GM23338 (cell line): ENCODE measurements at regions not wholly inside any gene's neighbourhood (a gene's known extent, or its start where the extent isn't known, plus 50 kb on each side); places are given as distances from the start of the nearest gene placed in this dataset.

Source experiments
- ATAC-seq: fragments of 200-7000 bp; cut with Tn5 transposase; 3 replicates; pipeline ENCODE4 v1.9.1; 2020
- DNase-seq: peaks from one replicate; pipeline ENCODE4 v3.0.0-alpha.2; 2015; ENCODE audit warnings: low spot score
- H2AFZ ChIP-seq: fragments of 200-600 bp; sonication (generic); 2 replicates; pipeline ENCODE4 v1.8.0; 2016; ENCODE audit warnings: antibody characterized with exemption, mild to moderate bottlenecking, moderate library complexity
- H3F3A ChIP-seq: fragments of 200-600 bp; sonication (generic); replicated peaks from 2 replicates; pipeline ENCODE4 v1.8.0; 2017; ENCODE audit warnings: antibody characterized with exemption, mixed run types, low read depth
- H3K27ac ChIP-seq: fragments of 200-600 bp; sonication (generic); 2 replicates; pipeline ENCODE4 v1.6.1; 2016; ENCODE audit warnings: low read depth
- H3K27me3 ChIP-seq: fragments of 200-600 bp; sonication (generic); 2 replicates; pipeline ENCODE4 v1.8.0; 2016; ENCODE audit warnings: mild to moderate bottlenecking, mixed run types, moderate library complexity; ENCODE audit not compliant: insufficient read depth
- H3K36me3 ChIP-seq: fragments of 200-600 bp; sonication (generic); 2 replicates; pipeline ENCODE4 v1.8.0; 2016; ENCODE audit warnings: mild to moderate bottlenecking; ENCODE audit not compliant: insufficient read depth
- H3K4me1 ChIP-seq: fragments of 200-600 bp; sonication (generic); 2 replicates; pipeline ENCODE4 v1.8.0; 2016; ENCODE audit warnings: mild to moderate bottlenecking, moderate library complexity; ENCODE audit not compliant: insufficient read depth
- H3K4me2 ChIP-seq: fragments of 200-600 bp; sonication (generic); 2 replicates; pipeline ENCODE4 v1.7.1; 2017; ENCODE audit warnings: mixed run types
- H3K4me3 ChIP-seq: fragments of 200-600 bp; sonication (generic); 2 replicates; pipeline ENCODE4 v1.6.1; 2016; ENCODE audit warnings: mixed run types
- H3K79me2 ChIP-seq: fragments of 200-600 bp; sonication (generic); replicated peaks from 2 replicates; pipeline ENCODE4 v1.8.0; 2017; ENCODE audit warnings: mild to moderate bottlenecking; ENCODE audit not compliant: insufficient read depth
- H3K9me2 ChIP-seq: fragments of 200-600 bp; sonication (generic); 2 replicates; pipeline ENCODE4 v1.8.0; 2017; ENCODE audit not compliant: insufficient read depth
- H4K20me1 ChIP-seq: fragments of 200-600 bp; sonication (generic); replicated peaks from 2 replicates; pipeline ENCODE4 v1.8.0; 2017; ENCODE audit warnings: mild to moderate bottlenecking; ENCODE audit not compliant: insufficient read depth
- H3K27ac Mint-ChIP-seq: 2 replicates; pipeline ENCODE4 v1.8.0; 2020; ENCODE audit warnings: inconsistent platforms, mild to moderate bottlenecking, moderate library complexity, mixed read lengths
- H3K27me3 Mint-ChIP-seq: 3 replicates; pipeline ENCODE4 v1.8.0; 2022; ENCODE audit warnings: low read depth, mild to moderate bottlenecking, moderate library complexity, mixed read lengths, inconsistent platforms; ENCODE audit not compliant: insufficient read depth, poor library complexity
- H3K36me3 Mint-ChIP-seq: 3 replicates; pipeline ENCODE4 v1.8.0; 2021; ENCODE audit warnings: low read depth, mild to moderate bottlenecking, inconsistent platforms, moderate library complexity, mixed read lengths
- H3K4me1 Mint-ChIP-seq: 3 replicates; pipeline ENCODE4 v1.8.0; 2020; ENCODE audit warnings: mild to moderate bottlenecking, inconsistent platforms, mixed read lengths
- H3K4me3 Mint-ChIP-seq: 3 replicates; pipeline ENCODE4 v1.8.0; 2021; ENCODE audit warnings: moderate library complexity, mild to moderate bottlenecking, inconsistent platforms, mixed read lengths
- H3K9me3 Mint-ChIP-seq: 3 replicates; pipeline ENCODE4 v1.8.0; 2020; ENCODE audit warnings: moderate library complexity, mild to moderate bottlenecking, inconsistent platforms, mixed read lengths
- CREB1 ChIP-seq: fragments of 250-450 bp; sonication (Bioruptor Pico); IDR thresholded peaks from 2 replicates; pipeline ENCODE4 v1.5.0; 2020; ENCODE audit warnings: low read depth, mild to moderate bottlenecking, moderate library complexity
- CTCF ChIP-seq, 2 experiments: fragments of 200-600 bp in 1 of 2; sonication (generic) in 1 of 2; conservative IDR thresholded peaks; 2 replicates each; pipeline versions ENCODE4 v1.5.1 to v1.6.1; 2016 to 2017; ENCODE audit warnings: antibody characterized with exemption in 2 of 2, low read depth in 2 of 2, mild to moderate bottlenecking in 2 of 2, moderate library complexity in 1 of 2
- ETS1 ChIP-seq: IDR thresholded peaks from 2 replicates; pipeline ENCODE4 v1.6.1; 2016; ENCODE audit warnings: antibody characterized with exemption
- EZH2 ChIP-seq: fragments of 200-600 bp; sonication (generic); IDR thresholded peaks from one replicate; pipeline ENCODE4 v1.8.0; 2017; ENCODE audit warnings: antibody characterized with exemption, mild to moderate bottlenecking, low read depth; ENCODE audit not compliant: unreplicated experiment
- EZH2phosphoT487 ChIP-seq: fragments of 200-600 bp; sonication (generic); IDR thresholded peaks from one replicate; pipeline ENCODE4 v1.8.1; 2018; ENCODE audit warnings: antibody characterized with exemption; ENCODE audit not compliant: unreplicated experiment
- JUNB ChIP-seq: IDR thresholded peaks from one replicate; pipeline ENCODE4 v1.6.1; 2016; ENCODE audit warnings: antibody characterized with exemption; ENCODE audit not compliant: unreplicated experiment
- POLR2AphosphoS5 ChIP-seq: IDR thresholded peaks from 2 replicates; pipeline ENCODE4 v1.6.1; 2016; ENCODE audit warnings: antibody characterized with exemption, low read depth
- STAT1 ChIP-seq: IDR thresholded peaks from one replicate; pipeline ENCODE4 v1.6.1; 2016; ENCODE audit warnings: antibody characterized with exemption; ENCODE audit not compliant: unreplicated experiment
- ZNF114 ChIP-seq: fragments of 250-450 bp; sonication (Bioruptor Pico); IDR thresholded peaks from 2 replicates; pipeline ENCODE4 v1.5.0; 2020; ENCODE audit warnings: mild to moderate bottlenecking, moderate library complexity
- ZNF331 ChIP-seq: fragments of 250-450 bp; sonication (Bioruptor Pico); IDR thresholded peaks from 2 replicates; pipeline ENCODE4 v1.5.0; 2020; ENCODE audit warnings: low read depth, mild to moderate bottlenecking, moderate library complexity
- TF ChIP-seq, protein P1 (sequence below): IDR thresholded peaks from one replicate; pipeline ENCODE4 v1.6.1; 2018; ENCODE audit warnings: antibody characterized with exemption; ENCODE audit not compliant: unreplicated experiment

GRCh38 chr13:69601661-69602060 lies 506.0 kb upstream of the ATXN8OS start (continued):
- no peak for TF ChIP-seq ZNF114
- no peak for TF ChIP-seq CTCF (conservative IDR thresholded peaks at IDR 0.05; ENCODE audit: low read depth in 2 of 2)
- TF ChIP-seq STAT1 = no peak
- TF ChIP-seq, protein P1, sequence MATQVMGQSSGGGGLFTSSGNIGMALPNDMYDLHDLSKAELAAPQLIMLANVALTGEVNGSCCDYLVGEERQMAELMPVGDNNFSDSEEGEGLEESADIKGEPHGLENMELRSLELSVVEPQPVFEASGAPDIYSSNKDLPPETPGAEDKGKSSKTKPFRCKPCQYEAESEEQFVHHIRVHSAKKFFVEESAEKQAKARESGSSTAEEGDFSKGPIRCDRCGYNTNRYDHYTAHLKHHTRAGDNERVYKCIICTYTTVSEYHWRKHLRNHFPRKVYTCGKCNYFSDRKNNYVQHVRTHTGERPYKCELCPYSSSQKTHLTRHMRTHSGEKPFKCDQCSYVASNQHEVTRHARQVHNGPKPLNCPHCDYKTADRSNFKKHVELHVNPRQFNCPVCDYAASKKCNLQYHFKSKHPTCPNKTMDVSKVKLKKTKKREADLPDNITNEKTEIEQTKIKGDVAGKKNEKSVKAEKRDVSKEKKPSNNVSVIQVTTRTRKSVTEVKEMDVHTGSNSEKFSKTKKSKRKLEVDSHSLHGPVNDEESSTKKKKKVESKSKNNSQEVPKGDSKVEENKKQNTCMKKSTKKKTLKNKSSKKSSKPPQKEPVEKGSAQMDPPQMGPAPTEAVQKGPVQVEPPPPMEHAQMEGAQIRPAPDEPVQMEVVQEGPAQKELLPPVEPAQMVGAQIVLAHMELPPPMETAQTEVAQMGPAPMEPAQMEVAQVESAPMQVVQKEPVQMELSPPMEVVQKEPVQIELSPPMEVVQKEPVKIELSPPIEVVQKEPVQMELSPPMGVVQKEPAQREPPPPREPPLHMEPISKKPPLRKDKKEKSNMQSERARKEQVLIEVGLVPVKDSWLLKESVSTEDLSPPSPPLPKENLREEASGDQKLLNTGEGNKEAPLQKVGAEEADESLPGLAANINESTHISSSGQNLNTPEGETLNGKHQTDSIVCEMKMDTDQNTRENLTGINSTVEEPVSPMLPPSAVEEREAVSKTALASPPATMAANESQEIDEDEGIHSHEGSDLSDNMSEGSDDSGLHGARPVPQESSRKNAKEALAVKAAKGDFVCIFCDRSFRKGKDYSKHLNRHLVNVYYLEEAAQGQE = no peak
- no peak for TF ChIP-seq POLR2AphosphoS5
- no peak for TF ChIP-seq EZH2

DNA sequence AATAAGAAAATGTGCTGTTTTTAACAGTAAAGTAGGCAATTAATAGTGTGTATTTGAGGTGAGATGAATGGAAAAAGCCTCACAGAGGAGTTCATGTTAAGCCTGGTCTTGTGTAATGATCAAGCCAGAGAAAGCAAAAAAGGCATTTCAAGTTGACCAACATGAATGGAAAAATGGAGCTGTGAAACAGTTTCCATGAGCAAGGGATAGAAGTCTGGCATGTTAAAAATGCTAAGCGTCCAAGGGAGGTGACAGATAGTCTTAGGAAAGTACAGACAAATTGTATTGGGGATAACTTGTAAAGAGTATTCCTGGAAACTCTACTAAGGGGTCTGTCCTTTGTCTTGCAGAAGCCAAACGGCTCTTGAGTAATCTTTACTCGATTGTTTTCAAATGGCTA lies 506.8 kb upstream of the ATXN8OS start:
- ATAC-seq (no peak), DNase-seq (no peak)
- Histone ChIP-seq H3K79me2 (no peaks in the 10 kb centered on the region), H4K20me1 (no peaks in the 10 kb centered on the region), H2AFZ (no peak overlapping the region), H3K27ac (no peak overlapping the region), H3K27me3 (no peaks in the 10 kb centered on the region), H3K36me3 (no peaks in the 10 kb centered on the region), H3K9me2 (no peaks in the 10 kb centered on the region), H3K4me2 (no peak overlapping the region), H3F3A (no peaks in the 10 kb centered on the region), H3K4me1 (no peaks in the 10 kb centered on the region; the same call in 1 of the 2 replicates), H3K4me3 (no peak overlapping the region)
- Mint-ChIP-seq H3K27me3 (no peaks in the 10 kb centered on the region), H3K4me3 (no peak overlapping the region), H3K4me1 (no peaks in the 10 kb centered on the region; the same call in 2 of the 3 replicates), H3K9me3 (no peaks in the 10 kb centered on the region), H3K36me3 (no peaks in the 10 kb centered on the region), H3K27ac (no peak overlapping the region)
- no peak for TF ChIP-seq POLR2AphosphoS5

DNA sequence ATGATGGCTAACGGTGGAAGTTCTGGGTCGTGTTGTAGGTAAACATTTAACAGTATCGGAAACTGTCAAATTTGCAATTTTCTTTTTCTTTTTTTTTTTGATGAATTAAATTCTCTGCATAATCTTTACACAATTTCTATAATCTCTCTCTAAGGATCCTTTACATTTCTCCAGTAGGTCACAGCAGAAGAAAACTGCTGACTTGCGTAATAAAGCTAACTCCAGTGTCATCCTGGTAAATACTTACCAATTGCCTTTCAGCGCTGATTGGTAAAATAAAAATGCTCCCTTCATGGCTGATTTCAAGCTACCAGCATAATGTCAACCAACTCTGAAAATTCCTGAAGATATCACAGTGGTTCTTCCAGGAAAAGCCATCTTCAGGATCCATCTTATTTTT lies 510.5 kb upstream of the ATXN8OS start:
- no peaks in the 10 kb centered on the region for H3K79me2 ChIP-seq
- ATAC-seq = no peak
- TF ChIP-seq POLR2AphosphoS5 (no peak), EZH2 (no peak), ETS1 (no peak), CREB1 (CRISPR knock-in tag) (no peak), EZH2phosphoT487 (no peak), ZNF114 (no peak), STAT1 (no peak), JUNB (no peak), ZNF331 (CRISPR knock-in tag) (no peak)
- TF ChIP-seq, protein P1 = no peak
- no peaks in the 10 kb centered on the region for H3K36me3 ChIP-seq
- H2AFZ ChIP-seq = no peak overlapping the region
- Mint-ChIP-seq H3K4me3 (no peak overlapping the region), H3K36me3 (no peaks in the 10 kb centered on the region), H3K27ac (no peak overlapping the region), H3K9me3 (no peaks in the 10 kb centered on the region), H3K4me1 (no peaks in the 10 kb centered on the region), H3K27me3 (no peaks in the 10 kb centered on the region)
- no peaks in the 10 kb centered on the region for H3F3A ChIP-seq
- DNase-seq = no peak
- H3K27me3 ChIP-seq = no peaks in the 10 kb centered on the region
- H4K20me1 ChIP-seq = no peaks in the 10 kb centered on the region
- H3K9me2 ChIP-seq = no peaks in the 10 kb centered on the region
- no peak overlapping the region for H3K4me2 ChIP-seq
- no peak overlapping the region for H3K4me3 ChIP-seq
- no peaks in the 10 kb centered on the region; the same call in 1 of the 2 replicates for H3K4me1 ChIP-seq
- no peak overlapping the region for H3K27ac ChIP-seq
